ENCODE measurements at regions not wholly inside any gene's neighbourhood (a gene's known extent, or its start where the extent isn't known, plus 50 kb on each side); places are given as distances from the start of the nearest gene placed in this dataset.

DNA sequence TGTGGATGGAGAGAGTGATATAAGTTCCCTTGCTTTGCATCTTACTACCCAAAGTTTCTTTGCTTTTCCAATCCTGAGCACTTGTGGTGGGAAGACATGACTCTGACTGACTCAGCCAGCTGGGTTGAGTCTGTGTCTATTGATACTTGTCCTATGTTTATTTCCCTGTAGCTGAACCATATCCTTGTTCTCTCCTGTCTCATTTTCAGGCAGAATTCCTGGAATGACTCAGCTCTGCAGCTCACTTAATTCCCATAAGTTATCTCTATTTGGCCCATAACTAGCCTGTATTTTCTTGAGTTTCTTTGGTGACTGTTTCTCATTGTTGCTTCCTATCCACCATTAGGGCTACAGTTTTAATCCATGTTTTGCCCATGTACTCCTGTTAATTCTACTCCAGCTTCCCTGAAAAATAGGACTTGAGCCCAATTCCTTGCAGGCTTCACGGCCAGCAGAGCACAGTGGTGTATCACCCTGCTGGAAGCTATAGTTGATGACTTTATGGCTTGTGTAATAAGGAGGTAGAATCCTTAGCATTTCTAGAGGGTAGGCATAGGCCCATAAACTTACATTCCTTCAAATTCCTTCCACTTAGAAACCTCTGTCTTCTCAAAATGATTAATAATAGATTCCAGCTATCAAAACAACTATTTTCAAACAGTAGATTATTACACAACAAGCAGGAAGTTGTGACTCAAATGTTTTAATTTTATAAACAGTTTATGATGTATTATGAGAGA lies 183.1 kb downstream of the TMTC3 start:
- Mint-ChIP-seq H3K27me3 (no peaks in the 10 kb centered on the region), H3K36me3 (no peaks in the 10 kb centered on the region), H3K27ac (no peak overlapping the region), H3K4me1 (no peaks in the 10 kb centered on the region), H3K4me3 (no peak overlapping the region), H3K9me3 (no peaks in the 10 kb centered on the region)
- no peak overlapping the region for H3K4me3 ChIP-seq (ENCODE audit: low read length)
- POLR2A ChIA-PET = no interaction called here
- no peak overlapping the region for H3K27ac ChIP-seq (ENCODE audit: low read depth, low read length)
- no peak for DNase-seq
- H3K36me3 ChIP-seq (ENCODE audit: insufficient read depth, low read length) = no peaks in the 10 kb centered on the region
- no peaks in the 10 kb centered on the region for H3K27me3 ChIP-seq (ENCODE audit: insufficient read depth, low read length, poor library complexity, severe bottlenecking)
- H3K4me1 ChIP-seq (ENCODE audit: insufficient read depth, low read length) = no peaks in the 10 kb centered on the region
- CTCF ChIA-PET = no interaction called here
- no peaks in the 10 kb centered on the region for H3K9me3 ChIP-seq (ENCODE audit: low read length)

DNA sequence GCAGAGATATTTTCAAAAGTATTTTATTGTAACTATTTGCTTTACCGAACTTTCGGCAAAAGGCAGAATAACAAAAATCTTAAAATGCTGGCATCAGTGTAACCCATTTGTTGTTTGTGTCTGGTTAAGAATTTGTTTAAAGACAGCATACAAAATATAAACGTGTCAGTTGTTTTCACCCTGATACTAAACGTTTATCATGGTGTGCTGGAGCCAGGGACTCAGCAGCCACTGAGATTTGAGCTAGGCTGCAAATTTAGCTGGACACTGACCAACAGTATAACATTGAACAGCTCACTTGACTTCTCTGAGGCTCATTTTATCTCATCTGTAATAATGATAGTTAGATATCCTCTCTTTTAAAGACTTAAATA lies 183.7 kb downstream of the TMTC3 start:
- H3K4me1 Mint-ChIP-seq = no peaks in the 10 kb centered on the region
- no peaks in the 10 kb centered on the region for H3K27me3 ChIP-seq (ENCODE audit: insufficient read depth, low read length, poor library complexity, severe bottlenecking)
- no peak overlapping the region for H3K4me3 Mint-ChIP-seq
- H3K4me1 ChIP-seq (ENCODE audit: insufficient read depth, low read length) = no peaks in the 10 kb centered on the region
- no peak overlapping the region for H3K27ac ChIP-seq (ENCODE audit: low read depth, low read length)
- no peak for DNase-seq
- ChIA-PET POLR2A (no interaction called here), CTCF (no interaction called here)
- H3K9me3 Mint-ChIP-seq = no peaks in the 10 kb centered on the region
- no peak overlapping the region for H3K27ac Mint-ChIP-seq
- no peaks in the 10 kb centered on the region for H3K27me3 Mint-ChIP-seq
- H3K4me3 ChIP-seq (ENCODE audit: low read length) = no peak overlapping the region
- H3K36me3 ChIP-seq (ENCODE audit: insufficient read depth, low read length) = no peaks in the 10 kb centered on the region
- no peaks in the 10 kb centered on the region for H3K9me3 ChIP-seq (ENCODE audit: low read length)
- H3K36me3 Mint-ChIP-seq = no peaks in the 10 kb centered on the region

- Mint-ChIP-seq H3K36me3 (no peaks in the 10 kb centered on the region), H3K4me3 (no peak overlapping the region), H3K27ac (no peak overlapping the region), H3K4me1 (no peaks in the 10 kb centered on the region), H3K27me3 (no peaks in the 10 kb centered on the region), H3K9me3 (no peaks in the 10 kb centered on the region)
- Histone ChIP-seq H3K27ac (ENCODE audit: low read depth, low read length) (no peak overlapping the region), H3K4me1 (ENCODE audit: insufficient read depth, low read length) (no peaks in the 10 kb centered on the region), H3K9me3 (ENCODE audit: low read length) (no peaks in the 10 kb centered on the region), H3K4me3 (ENCODE audit: low read length) (no peak overlapping the region), H3K36me3 (ENCODE audit: insufficient read depth, low read length) (no peaks in the 10 kb centered on the region), H3K27me3 (ENCODE audit: insufficient read depth, low read length, poor library complexity, severe bottlenecking) (no peaks in the 10 kb centered on the region)
- no peak for DNase-seq
- ChIA-PET POLR2A (no interaction called here), CTCF (no interaction called here)
These were observed 185.2 kb downstream of the TMTC3 start for GRCh38 chr12:88327276-88327675.

DNA sequence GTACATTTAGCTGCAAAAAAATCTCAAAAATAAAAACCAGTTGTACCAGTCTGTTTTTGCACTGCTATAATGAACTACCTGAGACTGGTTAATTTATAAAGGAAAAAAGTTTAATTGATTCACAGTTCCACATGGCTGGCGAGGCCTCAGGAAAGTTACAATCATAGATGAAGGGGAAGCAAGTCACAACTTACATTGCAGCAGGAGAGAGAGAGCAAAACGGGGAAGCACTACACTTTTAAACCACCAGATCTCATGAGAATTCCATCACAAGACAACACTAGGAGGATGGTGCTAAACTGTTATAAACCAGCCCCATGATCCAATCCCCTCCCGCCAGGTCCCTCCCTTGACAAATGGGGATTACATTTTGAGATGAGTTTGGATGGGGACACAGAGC lies 186.0 kb downstream of the TMTC3 start:
- no peaks in the 10 kb centered on the region for H3K36me3 Mint-ChIP-seq
- no peak overlapping the region for H3K4me3 ChIP-seq (ENCODE audit: low read length)
- H3K27me3 ChIP-seq (ENCODE audit: insufficient read depth, low read length, poor library complexity, severe bottlenecking) = no peaks in the 10 kb centered on the region
- H3K27ac ChIP-seq (ENCODE audit: low read depth, low read length) = no peak overlapping the region
- H3K4me1 ChIP-seq (ENCODE audit: insufficient read depth, low read length) = no peaks in the 10 kb centered on the region
- DNase-seq = no peak
- no peaks in the 10 kb centered on the region for H3K9me3 Mint-ChIP-seq
- H3K4me1 Mint-ChIP-seq = no peaks in the 10 kb centered on the region
- ChIA-PET CTCF (no interaction called here), POLR2A (no interaction called here)
- peak overlapping the region in 1 of 8 donors; percentile 5 for H3K27ac Mint-ChIP-seq
- no peaks in the 10 kb centered on the region for H3K9me3 ChIP-seq (ENCODE audit: low read length)
- no peaks in the 10 kb centered on the region for H3K36me3 ChIP-seq (ENCODE audit: insufficient read depth, low read length)
- H3K27me3 Mint-ChIP-seq = no peaks in the 10 kb centered on the region
- no peak overlapping the region for H3K4me3 Mint-ChIP-seq

- Histone ChIP-seq H3K36me3 (ENCODE audit: insufficient read depth, low read length) (no peaks in the 10 kb centered on the region), H3K4me1 (ENCODE audit: insufficient read depth, low read length) (no peaks in the 10 kb centered on the region), H3K9me3 (ENCODE audit: low read length) (no peaks in the 10 kb centered on the region), H3K4me3 (ENCODE audit: low read length) (no peak overlapping the region), H3K27me3 (ENCODE audit: insufficient read depth, low read length, poor library complexity, severe bottlenecking) (no peaks in the 10 kb centered on the region), H3K27ac (ENCODE audit: low read depth, low read length) (no peak overlapping the region)
- Mint-ChIP-seq H3K27ac (no peak overlapping the region), H3K27me3 (no peaks in the 10 kb centered on the region), H3K4me3 (no peak overlapping the region), H3K36me3 (no peaks in the 10 kb centered on the region), H3K4me1 (no peaks in the 10 kb centered on the region), H3K9me3 (peaks cover 0 to 2% (median 0%) of the 10 kb centered on the region in 5 donors)
- DNase-seq = no peak
- CTCF ChIA-PET = no interaction called here
- POLR2A ChIA-PET = no interaction called here
These were observed 187.7 kb downstream of the TMTC3 start for GRCh38 chr12:88329833-88330232.

DNA sequence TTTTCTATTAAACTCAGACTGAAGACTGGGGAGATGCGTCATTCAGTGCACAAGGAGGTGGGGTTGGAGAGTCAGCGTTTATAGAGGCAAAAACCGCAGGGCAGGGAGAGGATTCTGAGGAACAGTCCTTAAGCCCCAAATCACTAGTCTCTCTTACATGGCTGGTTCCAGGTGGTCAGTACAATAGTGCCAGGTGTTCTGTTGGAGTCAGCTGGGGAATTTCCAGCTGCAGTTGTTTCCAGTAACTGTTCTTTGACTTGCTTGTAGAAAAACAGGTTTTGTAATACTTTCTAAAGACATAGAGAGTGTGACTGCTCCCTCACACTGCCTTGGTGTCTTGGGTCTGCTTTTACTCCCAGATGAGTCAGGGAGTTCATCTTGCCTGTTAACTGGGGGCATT lies 192.2 kb downstream of the TMTC3 start:
- POLR2A ChIA-PET = no interaction called here
- Histone ChIP-seq H3K27me3 (ENCODE audit: insufficient read depth, low read length, poor library complexity, severe bottlenecking) (no peaks in the 10 kb centered on the region), H3K36me3 (ENCODE audit: insufficient read depth, low read length) (no peaks in the 10 kb centered on the region), H3K27ac (ENCODE audit: low read depth, low read length) (no peak overlapping the region), H3K4me3 (ENCODE audit: low read length) (no peak overlapping the region), H3K4me1 (ENCODE audit: insufficient read depth, low read length) (no peaks in the 10 kb centered on the region), H3K9me3 (ENCODE audit: low read length) (no peaks in the 10 kb centered on the region)
- DNase-seq = no peak
- CTCF ChIA-PET = no interaction called here
- Mint-ChIP-seq H3K4me1 (no peaks in the 10 kb centered on the region), H3K27me3 (no peaks in the 10 kb centered on the region), H3K36me3 (no peaks in the 10 kb centered on the region), H3K27ac (no peak overlapping the region), H3K4me3 (no peak overlapping the region), H3K9me3 (peaks cover 0 to 2% (median 0%) of the 10 kb centered on the region in 5 donors)

DNA sequence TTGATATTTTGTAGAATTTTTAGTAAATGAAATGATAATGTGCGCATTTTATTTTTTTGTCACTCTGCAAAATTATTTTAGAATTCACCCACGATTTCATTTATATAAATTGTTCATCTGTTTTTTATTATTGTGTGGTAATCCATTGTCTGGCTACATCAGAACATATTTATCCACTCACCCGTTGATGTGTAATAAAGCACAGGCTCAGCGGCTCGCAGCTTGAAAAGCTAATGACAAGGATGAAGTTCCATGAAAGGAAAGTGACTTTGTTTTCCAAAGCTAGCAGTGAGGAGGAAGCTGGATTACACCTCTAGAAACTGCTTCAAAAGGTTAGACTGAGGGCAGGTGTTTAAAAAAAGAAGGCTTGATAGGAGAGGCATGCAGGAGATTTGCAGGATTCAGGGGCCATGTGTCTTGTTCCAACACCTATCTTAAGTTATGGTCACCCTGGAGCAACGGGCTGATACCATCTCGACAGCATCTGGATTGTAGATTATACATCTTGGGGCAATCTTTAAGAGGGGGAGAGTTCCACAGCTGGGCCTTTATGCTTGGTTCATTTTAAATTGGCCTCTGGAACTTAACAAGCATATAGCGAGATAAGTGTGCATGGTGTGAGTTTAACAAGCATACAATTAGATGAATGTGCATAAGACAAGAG lies 194.1 kb downstream of the TMTC3 start:
- Mint-ChIP-seq H3K9me3 (peaks cover 0 to 2% (median 0%) of the 10 kb centered on the region in 5 donors), H3K27ac (no peak overlapping the region), H3K27me3 (no peaks in the 10 kb centered on the region), H3K4me1 (no peaks in the 10 kb centered on the region), H3K4me3 (no peak overlapping the region), H3K36me3 (no peaks in the 10 kb centered on the region)
- Histone ChIP-seq H3K27me3 (ENCODE audit: insufficient read depth, low read length, poor library complexity, severe bottlenecking) (no peaks in the 10 kb centered on the region), H3K36me3 (ENCODE audit: insufficient read depth, low read length) (no peaks in the 10 kb centered on the region), H3K4me1 (ENCODE audit: insufficient read depth, low read length) (no peaks in the 10 kb centered on the region), H3K9me3 (ENCODE audit: low read length) (no peaks in the 10 kb centered on the region), H3K27ac (ENCODE audit: low read depth, low read length) (no peak overlapping the region), H3K4me3 (ENCODE audit: low read length) (no peak overlapping the region)
- ChIA-PET POLR2A (no interaction called here), CTCF (no interaction called here)
- no peak for DNase-seq

GRCh38 chr12:88338486-88338885 lies 196.4 kb downstream of the TMTC3 start:
- H3K4me3 ChIP-seq (ENCODE audit: low read length) = no peak overlapping the region
- no peaks in the 10 kb centered on the region for H3K27me3 ChIP-seq (ENCODE audit: insufficient read depth, low read length, poor library complexity, severe bottlenecking)
- Mint-ChIP-seq H3K9me3 (peaks cover 0 to under 1% (median 0%) of the 10 kb centered on the region in 5 donors), H3K4me3 (no peak overlapping the region), H3K36me3 (no peaks in the 10 kb centered on the region), H3K27ac (no peak overlapping the region), H3K4me1 (no peaks in the 10 kb centered on the region), H3K27me3 (no peaks in the 10 kb centered on the region)
- no peak for DNase-seq
- no peaks in the 10 kb centered on the region for H3K9me3 ChIP-seq (ENCODE audit: low read length)
- no peaks in the 10 kb centered on the region for H3K36me3 ChIP-seq (ENCODE audit: insufficient read depth, low read length)
- H3K27ac ChIP-seq (ENCODE audit: low read depth, low read length) = no peak overlapping the region
- H3K4me1 ChIP-seq (ENCODE audit: insufficient read depth, low read length) = no peaks in the 10 kb centered on the region
- CTCF ChIA-PET = no interaction called here
- POLR2A ChIA-PET = no interaction called here
